B cell (primary cell): ENCODE measurements at regions not wholly inside any gene's neighbourhood (a gene's known extent, or its start where the extent isn't known, plus 50 kb on each side); places are given as distances from the start of the nearest gene placed in this dataset.

Source experiments
- ATAC-seq: fragments of 200-7000 bp; cut with Tn5 transposase; one replicate; pipeline ENCODE4 v1.10.0; 2021; ENCODE audit warnings: low read depth, mild to moderate bottlenecking, moderate number of reproducible peaks, moderate library complexity
- CTCF ChIA-PET: fragments of 350-600 bp; sonication (Branson Sonifier 250); formaldehyde crosslinking; loops from one replicate; lab custom pipeline; 2021; ENCODE audit warnings: antibody characterized with exemption, inconsistent platforms; lab: Charles Lee
- POLR2A ChIA-PET: fragments of 350-600 bp; sonication (Branson Sonifier 250); formaldehyde crosslinking; loops from one replicate; lab custom pipeline; 2021; ENCODE audit warnings: antibody characterized with exemption; lab: Charles Lee
- DNase-seq: peaks from one replicate; pipeline ENCODE4 v3.0.0; 2013
- H2AFZ ChIP-seq: 2 replicates; pipeline ENCODE4 v1.6.1; 2012; ENCODE audit warnings: mild to moderate bottlenecking, low read depth, low read length; ENCODE audit not compliant: insufficient read depth, poor library complexity, severe bottlenecking
- H3K27ac ChIP-seq, 2 donors: 1 replicate in 1 of 2; 2 replicates in 1 of 2; pipeline ENCODE4 v1.5.1; 2012 to 2013; ENCODE audit warnings: low read length in 2 of 2, mild to moderate bottlenecking in 2 of 2, moderate library complexity in 1 of 2
- H3K27me3 ChIP-seq, 4 experiments: fragments of 200-600 bp in 1 of 4; sonication (generic) in 1 of 4; replicated peaks in 1 of 4; 1 replicate in 2 of 4; 2 replicates in 2 of 4; pipeline versions ENCODE4 v1.6.1 to v1.7.0; 2013 to 2016; ENCODE audit warnings: low read length in 3 of 4, mild to moderate bottlenecking in 2 of 4, mixed read lengths in 1 of 4, moderate library complexity in 1 of 4; ENCODE audit not compliant: insufficient read depth in 4 of 4, control insufficient read depth in 3 of 4; ENCODE audit errors: control extremely low read depth in 1 of 4
- H3K36me3 ChIP-seq, 2 experiments: replicated peaks in 1 of 2; 1 replicate in 1 of 2; 2 replicates in 1 of 2; pipeline versions ENCODE4 v1.6.1 to v1.7.1; 2013; ENCODE audit warnings: low read length in 1 of 2; ENCODE audit not compliant: insufficient read depth in 2 of 2, control insufficient read depth in 1 of 2; ENCODE audit errors: control extremely low read depth in 1 of 2, extremely low read depth in 1 of 2
- H3K4me1 ChIP-seq, 2 donors: fragments of 200-600 bp in 1 of 2; sonication (generic) in 1 of 2; 1 replicate in 1 of 2; 2 replicates in 1 of 2; pipeline versions ENCODE4 v1.5.1 to v1.6.1; 2013 to 2017; ENCODE audit warnings: low read length in 2 of 2; ENCODE audit not compliant: control insufficient read depth in 2 of 2, insufficient read depth in 2 of 2
- H3K4me2 ChIP-seq: replicated peaks from 2 replicates; pipeline ENCODE3; 2012; ENCODE audit warnings: mild to moderate bottlenecking, low read depth, low read length; ENCODE audit not compliant: poor library complexity, severe bottlenecking
- H3K4me3 ChIP-seq, 5 experiments: fragments of 200-600 bp in 1 of 5; sonication (generic) in 1 of 5; 1 replicate in 3 of 5; 2 replicates in 2 of 5; pipeline versions ENCODE4 v1.5.1 to v1.7.0; 2011 to 2016; ENCODE audit warnings: low read length in 4 of 5, mild to moderate bottlenecking in 4 of 5, low read depth in 2 of 5, control low read depth in 1 of 5, moderate library complexity in 1 of 5; ENCODE audit not compliant: insufficient read depth in 1 of 5; ENCODE audit errors: control extremely low read depth in 1 of 5, extremely low read depth in 1 of 5
- H3K79me2 ChIP-seq: fragments of 200-600 bp; sonication (generic); one replicate; pipeline ENCODE4 v1.6.0; 2016; ENCODE audit warnings: low read length; ENCODE audit not compliant: control insufficient read depth, insufficient read depth
- H3K9ac ChIP-seq: fragments of 200-600 bp; sonication (generic); 2 replicates; pipeline ENCODE4 v1.6.1; 2017; ENCODE audit warnings: mild to moderate bottlenecking, low read length, moderate library complexity
- H3K9me3 ChIP-seq, 3 donors: one replicate each; pipeline versions ENCODE4 v1.6.1 to v1.7.1; 2013; ENCODE audit warnings: low read length in 2 of 3; ENCODE audit not compliant: control insufficient read depth in 2 of 3, insufficient read depth in 1 of 3; ENCODE audit errors: control extremely low read depth in 1 of 3
- H4K20me1 ChIP-seq: 2 replicates; pipeline ENCODE4 v1.6.0; 2012; ENCODE audit warnings: mild to moderate bottlenecking, low read length; ENCODE audit not compliant: insufficient read depth, control insufficient read depth, poor library complexity, severe bottlenecking
- H3K27ac Mint-ChIP-seq: one replicate; pipeline ENCODE4 v1.8.0; 2021; ENCODE audit warnings: mixed read lengths
- H3K27me3 Mint-ChIP-seq: one replicate; pipeline ENCODE4 v1.8.0; 2021; ENCODE audit warnings: mixed read lengths
- H3K4me1 Mint-ChIP-seq: one replicate; pipeline ENCODE4 v1.8.0; 2021; ENCODE audit warnings: mixed read lengths
- H3K4me3 Mint-ChIP-seq: one replicate; pipeline ENCODE4 v1.8.0; 2021; ENCODE audit warnings: mixed read lengths
- H3K9me3 Mint-ChIP-seq: one replicate; pipeline ENCODE4 v1.8.0; 2022; ENCODE audit warnings: mixed read lengths; ENCODE audit not compliant: insufficient read depth
- CTCF ChIP-seq: fragments of 200-600 bp; IDR thresholded peaks from one replicate; pipeline ENCODE4 v1.8.0; 2022; ENCODE audit warnings: antibody characterized with exemption, mild to moderate bottlenecking
- EZH2 ChIP-seq: IDR thresholded peaks from 2 replicates; pipeline ENCODE4 v1.6.1; 2012; ENCODE audit warnings: borderline replicate concordance, low read depth, mild to moderate bottlenecking, moderate library complexity, low read length; ENCODE audit not compliant: insufficient read depth, poor library complexity, severe bottlenecking
- WGBS: methylation state at CpG from one replicate; pipeline ENCODE4 v1.1.5; 2013; ENCODE audit warnings: missing lambda C conversion rate; ENCODE audit not compliant: insufficient coverage; 5-methylcytosine and 5-hydroxymethylcytosine counted together
- intact Hi-C: fragments of 100-400 bp; cut with micrococcal nuclease; formaldehyde crosslinking; loops from one replicate; pipeline ENCODE4 v1.10.0; 2022

DNA sequence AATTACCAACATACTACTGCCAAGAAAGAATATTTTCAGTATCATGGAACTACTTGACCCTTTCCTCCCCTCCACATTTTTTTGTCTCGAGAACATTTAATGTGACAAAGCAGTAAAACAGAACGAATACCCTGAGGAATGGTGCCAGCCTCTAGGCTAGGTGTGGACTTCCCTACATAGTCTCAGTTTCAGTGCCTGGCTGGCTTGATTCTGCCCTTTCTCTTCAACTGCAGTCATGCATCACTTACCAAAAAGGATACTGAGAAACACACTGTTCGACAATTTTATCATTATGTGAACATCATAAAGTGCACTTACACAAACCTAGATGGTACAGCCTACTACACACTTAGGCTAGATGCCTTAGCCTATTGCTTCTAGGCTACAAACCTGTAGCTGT is 305.3 kb upstream of the HNRNPA3 start:
- no peak overlapping the region for H3K27ac Mint-ChIP-seq
- no peaks in the 10 kb centered on the region for H3K4me1 Mint-ChIP-seq
- Histone ChIP-seq H3K27ac (no peak overlapping the region), H4K20me1 (no peaks in the 10 kb centered on the region), H3K9me3 (no peaks in the 10 kb centered on the region), H3K27me3 (no peaks in the 10 kb centered on the region), H3K79me2 (no peaks in the 10 kb centered on the region), H3K9ac (no peak overlapping the region), H3K36me3 (no peaks in the 10 kb centered on the region), H3K4me1 (no peaks in the 10 kb centered on the region), H3K4me2 (no peak overlapping the region), H3K4me3 (no peak overlapping the region), H2AFZ (no peak overlapping the region)
- WGBS, result 67% methylated on average over 3 of the region's 3 CpGs
- H3K4me3 Mint-ChIP-seq, result no peak overlapping the region
- DNase-seq (no peak), ATAC-seq (no peak)
- TF ChIP-seq EZH2 (no peak), CTCF (no peak)
- ChIA-PET CTCF (no interaction called here), POLR2A (no interaction called here)
- peaks cover 10% of the 10 kb centered on the region for H3K27me3 Mint-ChIP-seq
- H3K9me3 Mint-ChIP-seq, result no peaks in the 10 kb centered on the region
- intact Hi-C loops, result no loop called here

GRCh38 chr2:176910828-176911227 is 301.8 kb upstream of the HNRNPA3 start:
- no peak for TF ChIP-seq CTCF
- TF ChIP-seq EZH2, result no peak
- intact Hi-C loops, result no loop called here
- Mint-ChIP-seq H3K27me3 (peaks cover 24% of the 10 kb centered on the region), H3K4me1 (no peaks in the 10 kb centered on the region), H3K4me3 (no peak overlapping the region), H3K9me3 (no peaks in the 10 kb centered on the region), H3K27ac (no peak overlapping the region)
- Histone ChIP-seq H3K27me3 (no peaks in the 10 kb centered on the region), H3K4me1 (no peaks in the 10 kb centered on the region), H3K4me3 (no peak overlapping the region), H3K4me2 (no peak overlapping the region), H2AFZ (no peak overlapping the region), H3K9ac (no peak overlapping the region), H3K79me2 (no peaks in the 10 kb centered on the region), H4K20me1 (no peaks in the 10 kb centered on the region), H3K36me3 (no peaks in the 10 kb centered on the region), H3K27ac (no peak overlapping the region), H3K9me3 (no peaks in the 10 kb centered on the region)
- 100% methylated on average over 1 of the region's 3 CpGs for WGBS
- ChIA-PET POLR2A (no interaction called here), CTCF (no interaction called here)
- DNase-seq, result no peak
- no peak for ATAC-seq
